ENCODE measurements at regions not wholly inside any gene's neighbourhood (a gene's known extent, or its start where the extent isn't known, plus 50 kb on each side); places are given as distances from the start of the nearest gene placed in this dataset.

- WGBS, 2 donors = 54 to 59% methylated on average over 5 of the region's 5 CpGs
- Histone ChIP-seq H3K36me3 (no peaks in the 10 kb centered on the region), H3K4me3 (no peak overlapping the region), H3K9me3 (no peaks in the 10 kb centered on the region), H3K4me1 (no peaks in the 10 kb centered on the region), H3K27me3 (no peaks in the 10 kb centered on the region), H3K27ac (no peak overlapping the region)
- DNase-seq = no peak
- FAIRE-seq = no peak
- no peak for ATAC-seq
- TF ChIP-seq CTCF (IDR thresholded peaks at IDR 0.05) = no peak
- intact Hi-C loops (cut with DNase I) = no loop called here
Measured at GRCh38 chr1:208924928-208925327, 658.6 kb upstream of the CAMK1G start.

- ATAC-seq = no peak
- no peak for DNase-seq
- intact Hi-C loops (cut with DNase I) = no loop called here
- WGBS, 2 donors = 69 to 77% methylated on average over 5 of the region's 5 CpGs
- no peak overlapping the region for H3K27ac ChIP-seq
- no peaks in the 10 kb centered on the region for H3K9me3 ChIP-seq
- no peaks in the 10 kb centered on the region for H3K36me3 ChIP-seq
- no peaks in the 10 kb centered on the region for H3K4me1 ChIP-seq
- no peak for TF ChIP-seq CTCF (IDR thresholded peaks at IDR 0.05)
- H3K4me3 ChIP-seq = no peak overlapping the region
- no peak for FAIRE-seq
- H3K27me3 ChIP-seq = no peaks in the 10 kb centered on the region
Measured at GRCh38 chr1:208928349-208929010, 655.0 kb upstream of the CAMK1G start.

GRCh38 chr1:208929575-208929974, 653.9 kb upstream of the CAMK1G start:
- no peak for DNase-seq
- Histone ChIP-seq H3K9me3 (no peaks in the 10 kb centered on the region), H3K27me3 (no peaks in the 10 kb centered on the region), H3K4me3 (no peak overlapping the region), H3K27ac (no peak overlapping the region), H3K4me1 (no peaks in the 10 kb centered on the region), H3K36me3 (no peaks in the 10 kb centered on the region)
- intact Hi-C loops (cut with DNase I) = no loop called here
- no peak for FAIRE-seq
- 51 to 61% methylated on average over 3 of the region's 3 CpGs for WGBS, 2 donors
- no peak for ATAC-seq
- no peak for TF ChIP-seq CTCF (IDR thresholded peaks at IDR 0.05)

GRCh38 chr1:208931936-208932335, 651.6 kb upstream of the CAMK1G start:
- no peaks in the 10 kb centered on the region for H3K4me1 ChIP-seq
- H3K4me3 ChIP-seq = no peak overlapping the region
- no peak for TF ChIP-seq CTCF (IDR thresholded peaks at IDR 0.05)
- ATAC-seq (no peak), DNase-seq (no peak), FAIRE-seq (no peak)
- intact Hi-C loops (cut with DNase I) = no loop called here
- H3K27me3 ChIP-seq = no peaks in the 10 kb centered on the region
- H3K9me3 ChIP-seq = no peaks in the 10 kb centered on the region
- 57 to 61% methylated on average over 3 of the region's 3 CpGs for WGBS, 2 donors
- H3K36me3 ChIP-seq = no peaks in the 10 kb centered on the region
- H3K27ac ChIP-seq = no peak overlapping the region

- H3K36me3 ChIP-seq = no peaks in the 10 kb centered on the region
- intact Hi-C loops (cut with DNase I) = no loop called here
- H3K27ac ChIP-seq = no peak overlapping the region
- no peaks in the 10 kb centered on the region for H3K27me3 ChIP-seq
- FAIRE-seq (no peak), ATAC-seq (no peak), DNase-seq (no peak)
- no peaks in the 10 kb centered on the region for H3K9me3 ChIP-seq
- TF ChIP-seq CTCF (IDR thresholded peaks at IDR 0.05) = no peak
- no peak overlapping the region for H3K4me3 ChIP-seq
- WGBS, 2 donors = 73 to 76% methylated on average over 3 of the region's 3 CpGs
- H3K4me1 ChIP-seq = no peaks in the 10 kb centered on the region
Measured at GRCh38 chr1:208933984-208934525, 649.5 kb upstream of the CAMK1G start.
